T-helper 2 cell treated with Interferon-gamma antibody and Interleukin-4, amounts not matched to agents 100 ng/mL and 5 ng/mL, for 36 hours (primary cell): ENCODE measurements at regions not wholly inside any gene's neighbourhood (a gene's known extent, or its start where the extent isn't known, plus 50 kb on each side); places are given as distances from the start of the nearest gene placed in this dataset.

ENCODE experiments used
- intact Hi-C: fragments of 100-400 bp; cut with micrococcal nuclease; formaldehyde crosslinking; loops from one replicate; pipeline ENCODE4 v1.15.1; 2023

GRCh38 chr20:4601630-4602296 is 84.5 kb upstream of the PRNP start:
- intact Hi-C loops = loop anchor here (10.0 kb wide), 1 partner anchor 353 kb away; no protein-coding TSS in a partner anchor

DNA sequence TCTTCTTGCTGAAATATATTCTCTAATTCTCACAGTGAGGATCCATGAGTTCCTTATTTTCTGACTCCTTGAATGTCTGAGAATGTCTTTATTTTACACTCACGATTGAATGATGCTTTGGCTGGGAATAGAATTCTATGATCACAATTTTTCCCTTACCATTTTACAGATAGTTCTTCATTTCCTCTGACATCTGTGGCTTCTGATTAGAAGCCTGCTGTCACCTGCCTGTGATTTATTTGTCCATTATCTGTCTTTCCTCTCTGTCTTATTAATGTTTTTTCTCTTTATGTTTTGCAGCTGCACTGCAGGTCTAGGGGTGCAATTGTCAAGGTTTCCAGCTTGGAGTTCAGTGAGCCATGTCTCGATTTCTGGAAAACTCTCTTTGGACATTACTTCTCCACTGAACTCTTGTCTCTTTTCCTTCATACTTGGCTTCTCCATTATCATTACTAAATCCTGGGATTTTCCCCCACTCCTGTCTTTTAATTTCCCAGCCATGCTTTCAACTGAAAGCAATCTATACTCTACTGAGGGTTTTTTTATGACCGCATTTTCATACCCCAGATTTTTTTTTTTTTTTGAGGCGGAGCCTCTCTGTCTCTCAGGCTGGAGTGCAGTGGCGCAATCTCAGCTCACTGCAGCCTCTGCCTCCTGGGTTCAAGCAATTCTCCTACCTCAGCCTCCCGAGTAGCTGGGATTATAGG is 85.8 kb upstream of the PRNP start:
- intact Hi-C loops = loop anchor here (10.0 kb wide), 1 partner anchor 354 kb away; no protein-coding TSS in a partner anchor

DNA sequence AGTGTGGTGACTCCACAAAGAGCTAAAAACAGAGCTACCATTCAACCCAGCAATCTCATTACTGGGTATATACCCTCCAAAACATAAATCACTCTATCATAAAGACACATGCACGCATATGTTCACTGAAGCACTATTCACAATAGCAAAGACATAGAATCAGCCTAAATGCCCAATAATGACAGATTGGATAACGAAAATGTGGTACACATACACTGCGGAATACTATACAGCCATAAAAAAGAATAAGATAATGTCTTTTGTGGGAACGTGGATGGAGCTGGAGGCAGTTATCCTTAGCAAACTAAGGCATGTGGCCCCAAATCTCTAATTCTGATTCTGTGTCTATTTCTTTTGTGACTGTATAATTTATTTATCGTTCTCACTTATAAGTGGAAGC is 89.0 kb upstream of the PRNP start:
- intact Hi-C loops = no loop called here

DNA sequence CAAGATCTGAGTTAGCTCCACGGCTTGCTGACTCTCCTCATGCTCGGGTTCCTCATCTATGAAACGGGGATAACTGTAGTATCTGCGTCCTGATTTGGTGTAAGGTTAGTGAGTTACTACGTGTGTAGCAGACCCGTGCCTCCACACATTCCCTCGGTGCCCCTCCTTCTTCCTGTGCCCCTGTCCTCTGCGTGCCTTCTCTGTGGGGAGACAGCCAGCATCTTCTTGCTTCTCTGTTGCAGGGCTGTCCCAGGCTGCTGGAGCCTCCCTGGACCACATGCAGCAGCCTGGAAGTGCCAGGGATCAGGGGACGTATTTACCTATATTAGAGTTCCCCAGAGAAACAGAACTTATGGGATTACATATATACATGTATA is 93.1 kb upstream of the PRNP start:
- intact Hi-C loops = no loop called here

- intact Hi-C loops = loop anchor here (1.0 kb wide), 1 partner anchor 484 kb away; no protein-coding TSS in a partner anchor
These were observed 93.7 kb upstream of the PRNP start for GRCh38 chr20:4592316-4593148.

- intact Hi-C loops = loop anchor here (1.0 kb wide), 1 partner anchor 484 kb away; no protein-coding TSS in a partner anchor
These were observed 94.3 kb upstream of the PRNP start for GRCh38 chr20:4591975-4592315.

DNA sequence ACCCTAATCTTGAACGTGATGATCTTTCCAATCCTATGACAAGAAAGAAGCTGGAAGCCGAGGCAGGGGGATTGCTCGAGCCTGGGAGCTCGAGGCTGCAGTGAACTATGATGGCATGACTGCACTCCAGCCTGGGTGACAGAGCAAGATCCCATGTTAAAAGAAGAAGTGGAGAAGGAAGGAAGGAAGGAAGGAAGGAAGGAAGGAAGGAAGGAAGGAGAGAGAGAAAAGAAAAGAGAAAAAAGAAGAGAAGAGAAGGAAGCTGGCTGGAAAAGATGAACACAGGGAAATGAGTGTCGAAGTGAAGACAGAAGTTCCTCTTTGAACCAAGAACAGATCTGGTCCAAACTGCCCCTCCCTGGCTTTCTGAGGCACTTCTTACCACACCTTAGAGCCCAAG is 100.5 kb upstream of the PRNP start:
- intact Hi-C loops = no loop called here

DNA sequence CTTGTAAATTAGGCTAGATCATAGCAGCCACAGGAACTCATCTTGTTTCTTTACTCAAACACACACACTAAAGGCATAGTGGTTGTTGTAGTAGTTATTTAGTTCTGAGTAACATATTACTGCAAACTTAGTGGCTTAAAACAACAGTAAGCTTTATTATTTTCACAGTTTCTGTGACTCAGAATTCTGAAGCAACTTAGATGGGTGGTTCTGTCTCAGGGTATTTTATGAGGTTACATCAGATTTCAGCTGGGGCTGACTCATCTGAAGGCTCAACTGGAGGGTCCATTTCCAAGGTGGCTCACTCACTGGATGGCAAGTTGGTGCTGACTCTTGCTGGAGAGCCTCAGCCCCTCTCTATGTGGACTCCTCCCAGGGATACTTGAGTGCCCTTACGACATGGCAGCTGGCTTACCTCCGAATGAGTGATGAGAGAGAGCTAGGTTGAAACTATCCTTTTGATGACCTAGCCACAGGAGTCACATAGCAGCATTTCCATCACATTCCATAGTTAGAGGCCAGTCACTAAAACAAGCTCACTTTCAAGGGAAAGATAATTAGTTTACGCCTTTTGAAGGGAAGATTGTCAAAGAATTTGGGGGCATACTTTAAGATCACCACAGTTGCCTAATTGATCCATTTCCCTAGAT is 101.0 kb upstream of the PRNP start:
- intact Hi-C loops = no loop called here

- intact Hi-C loops = no loop called here
These were observed 101.7 kb upstream of the PRNP start for GRCh38 chr20:4584510-4584909.

DNA sequence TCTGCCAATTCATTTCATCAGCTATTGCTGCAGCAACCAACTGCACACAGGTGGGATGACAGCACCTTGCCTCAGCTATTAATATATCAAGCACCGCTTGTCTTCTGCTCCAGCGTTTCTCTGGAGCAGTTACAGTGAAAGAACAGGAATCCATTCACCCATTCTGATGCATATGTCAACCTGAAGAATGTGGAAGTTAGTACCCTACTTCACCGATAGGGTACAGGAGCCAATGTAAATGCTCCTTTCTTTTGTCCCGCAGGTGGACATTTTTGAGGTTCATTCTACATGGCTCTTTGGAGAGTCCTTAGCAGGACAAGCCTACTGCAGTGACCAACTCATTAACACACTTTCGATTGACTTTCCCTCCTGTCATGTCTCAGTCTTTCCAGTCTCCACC is 104.4 kb upstream of the PRNP start:
- intact Hi-C loops = no loop called here

DNA sequence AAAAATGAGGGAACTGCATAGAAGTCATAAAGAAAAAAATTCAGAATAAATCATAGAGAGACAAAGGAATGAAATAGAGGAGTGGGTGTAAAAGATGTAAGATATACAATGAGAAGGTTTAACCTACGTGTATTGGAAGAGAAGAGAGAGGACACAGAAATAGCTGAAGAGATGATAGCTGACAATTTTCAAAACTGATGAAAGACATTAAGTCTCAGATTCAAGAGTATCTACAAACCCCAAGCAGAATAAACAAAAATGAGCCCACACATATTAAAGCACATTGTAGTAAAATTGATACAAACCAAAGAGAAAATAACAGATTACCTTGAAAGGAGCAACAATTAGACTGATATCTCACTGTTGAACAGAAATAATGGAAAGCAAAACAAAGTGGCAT is 107.9 kb upstream of the PRNP start:
- intact Hi-C loops = no loop called here

DNA sequence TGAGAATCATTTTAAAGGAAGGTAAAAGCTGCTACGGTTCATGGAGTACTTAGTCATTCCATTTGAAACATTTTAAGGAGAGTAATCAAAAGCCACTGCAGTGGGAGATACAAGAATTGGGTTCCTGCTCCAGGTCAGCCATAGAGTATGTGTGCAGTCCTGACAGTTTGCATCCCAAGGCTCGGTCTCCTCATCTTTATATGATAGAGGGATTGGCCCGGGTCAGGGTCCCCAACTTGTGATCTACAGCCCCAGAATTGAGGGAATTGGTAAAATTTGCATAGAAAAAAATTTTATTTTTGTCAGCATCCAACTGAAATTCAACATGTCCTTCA is 111.9 kb upstream of the PRNP start:
- intact Hi-C loops = no loop called here

- intact Hi-C loops = no loop called here
These were observed 112.5 kb upstream of the PRNP start for GRCh38 chr20:4573564-4574355.

GRCh38 chr20:4571759-4572531 is 114.3 kb upstream of the PRNP start:
- intact Hi-C loops = no loop called here

DNA sequence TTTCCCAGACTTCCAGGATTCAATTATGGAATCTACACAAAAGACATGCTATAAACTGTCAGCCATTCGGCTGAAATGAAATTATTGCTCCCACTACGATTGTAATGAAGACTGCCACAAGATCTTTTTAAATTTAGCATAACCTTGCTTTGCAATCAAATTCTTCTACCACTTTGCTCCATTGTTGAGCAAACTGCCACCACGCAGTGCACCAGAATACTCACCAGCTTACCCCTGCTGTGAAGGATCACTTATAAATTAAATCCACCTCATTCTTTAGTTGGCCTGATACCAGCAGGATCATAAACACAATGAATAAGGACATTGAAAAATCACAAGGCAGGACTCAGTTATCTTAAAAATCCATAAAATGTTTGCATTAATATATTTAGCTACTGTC is 116.4 kb upstream of the PRNP start:
- intact Hi-C loops = no loop called here

DNA sequence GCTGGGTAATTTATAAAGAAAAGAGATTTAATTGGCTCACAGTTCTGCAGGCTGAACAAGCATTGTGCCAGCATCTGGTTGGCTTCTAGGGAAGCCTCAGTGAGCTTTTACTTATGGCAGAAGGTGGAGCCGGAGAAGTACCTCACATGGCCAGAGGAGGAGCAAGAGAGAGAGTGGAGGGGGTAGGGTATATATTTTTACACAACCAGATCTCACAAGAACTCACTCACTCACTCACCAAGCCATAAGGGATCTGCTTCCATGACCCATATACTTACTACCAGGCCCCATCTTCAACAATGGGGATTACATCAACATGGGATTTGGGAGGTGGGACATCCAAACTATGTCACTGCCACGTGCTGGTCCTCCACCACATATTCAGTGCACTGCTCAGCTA is 117.2 kb upstream of the PRNP start:
- intact Hi-C loops = no loop called here

DNA sequence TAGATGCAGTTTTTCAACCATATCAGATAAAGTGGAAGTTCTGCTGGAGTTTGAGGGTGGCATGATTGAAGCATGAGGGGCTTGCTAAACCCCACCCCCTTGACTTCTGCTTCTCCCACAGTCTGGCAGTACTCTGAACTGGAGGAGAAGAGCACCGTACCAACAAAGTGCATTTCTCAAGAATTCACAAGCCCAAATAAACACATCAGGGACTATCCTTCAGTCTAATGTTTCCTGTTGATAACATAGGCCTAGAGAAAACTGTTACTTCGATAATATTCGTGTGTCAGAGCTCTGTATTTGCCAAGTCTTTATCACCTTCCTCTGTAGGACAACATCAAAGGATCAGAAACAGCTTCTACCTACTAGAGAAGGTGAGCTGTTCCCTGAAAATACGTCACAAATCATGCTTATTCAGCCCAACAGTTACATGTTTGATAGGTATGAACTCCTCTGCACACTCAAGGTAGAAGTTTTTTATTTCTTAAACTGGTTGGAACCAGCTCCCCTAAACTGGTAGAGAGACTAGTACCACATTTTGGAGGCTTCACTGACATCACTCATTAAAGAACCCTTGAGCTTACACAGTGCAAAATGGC is 117.8 kb upstream of the PRNP start:
- intact Hi-C loops = no loop called here

DNA sequence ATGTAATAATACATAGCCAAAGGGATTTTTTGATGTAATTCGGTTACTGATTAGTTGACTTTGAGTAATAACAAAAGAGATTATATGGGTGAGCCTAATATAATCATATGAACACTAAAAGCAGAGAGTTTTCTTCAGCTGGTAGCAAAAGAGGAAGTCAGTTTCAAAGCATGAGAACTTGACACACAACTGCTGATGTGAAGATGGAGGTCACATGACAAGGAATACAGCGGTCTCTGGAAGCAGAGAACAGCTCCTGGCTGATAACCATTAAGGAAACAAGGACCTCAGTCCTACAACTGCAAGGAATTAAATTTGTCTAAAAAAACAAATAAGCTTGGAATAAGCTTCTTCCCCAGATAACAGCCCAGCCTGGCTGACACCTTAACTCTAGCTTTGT is 119.1 kb upstream of the PRNP start:
- intact Hi-C loops = no loop called here

- intact Hi-C loops = no loop called here
These were observed 122.7 kb upstream of the PRNP start for GRCh38 chr20:4563534-4563933.

DNA sequence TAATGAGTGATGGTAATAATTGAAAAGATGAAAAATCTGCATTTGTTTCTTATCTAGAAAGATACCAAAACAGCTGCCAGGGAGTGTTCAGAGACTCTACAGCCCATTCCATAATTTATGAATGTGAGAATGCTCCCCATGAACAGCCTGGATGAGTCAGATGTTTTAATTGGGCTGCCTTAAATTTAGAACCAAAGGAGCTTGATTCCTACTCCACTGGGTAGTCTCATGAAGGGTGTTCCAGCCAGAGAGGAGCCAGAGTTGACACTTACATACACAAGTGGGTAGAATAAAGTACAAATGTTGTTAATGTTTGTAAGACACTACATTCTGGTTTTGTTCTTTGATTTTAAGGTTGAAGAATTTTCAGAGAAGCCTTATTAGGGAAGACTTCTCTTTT is 123.2 kb upstream of the PRNP start:
- intact Hi-C loops = no loop called here
